ENCODE measurements at regions not wholly inside any gene's neighbourhood (a gene's known extent, or its start where the extent isn't known, plus 50 kb on each side); places are given as distances from the start of the nearest gene placed in this dataset.

GRCh38 chr1:203985676-203986075 is 87.2 kb upstream of the SOX13 start:
- Mint-ChIP-seq H3K4me1 (ENCODE audit: low read depth) (no peaks in the 10 kb centered on the region), H3K4me3 (no peak overlapping the region), H3K27ac (no peak overlapping the region), H3K9me3 (no peaks in the 10 kb centered on the region), H3K27me3 (ENCODE audit: insufficient read depth) (peaks cover 14% of the 10 kb centered on the region), H3K36me3 (ENCODE audit: low read depth) (no peaks in the 10 kb centered on the region)
- no peak for TF ChIP-seq CTCF (IDR thresholded peaks at IDR 0.05)
- DNase-seq, result no peak

- no peaks in the 10 kb centered on the region for H3K36me3 Mint-ChIP-seq (ENCODE audit: low read depth)
- H3K4me1 Mint-ChIP-seq (ENCODE audit: low read depth), result no peaks in the 10 kb centered on the region
- no peak for TF ChIP-seq CTCF (IDR thresholded peaks at IDR 0.05)
- H3K27me3 Mint-ChIP-seq (ENCODE audit: insufficient read depth), result peaks cover 16% of the 10 kb centered on the region
- no peak overlapping the region for H3K27ac Mint-ChIP-seq
- DNase-seq, result no peak
- no peaks in the 10 kb centered on the region for H3K9me3 Mint-ChIP-seq
- H3K4me3 Mint-ChIP-seq, result no peak overlapping the region
These were observed 85.9 kb upstream of the SOX13 start for GRCh38 chr1:203986887-203987461.

GRCh38 chr1:203990118-203990517 is 82.8 kb upstream of the SOX13 start:
- no peaks in the 10 kb centered on the region for H3K4me1 Mint-ChIP-seq (ENCODE audit: low read depth)
- no peaks in the 10 kb centered on the region for H3K36me3 Mint-ChIP-seq (ENCODE audit: low read depth)
- H3K27ac Mint-ChIP-seq, result no peak overlapping the region
- no peak for DNase-seq
- H3K27me3 Mint-ChIP-seq (ENCODE audit: insufficient read depth), result peaks cover 25% of the 10 kb centered on the region
- TF ChIP-seq CTCF (IDR thresholded peaks at IDR 0.05), result no peak
- no peaks in the 10 kb centered on the region for H3K9me3 Mint-ChIP-seq
- no peak overlapping the region for H3K4me3 Mint-ChIP-seq

- peaks cover 29% of the 10 kb centered on the region for H3K27me3 Mint-ChIP-seq (ENCODE audit: insufficient read depth)
- H3K27ac Mint-ChIP-seq, result no peak overlapping the region
- H3K36me3 Mint-ChIP-seq (ENCODE audit: low read depth), result no peaks in the 10 kb centered on the region
- no peaks in the 10 kb centered on the region for H3K9me3 Mint-ChIP-seq
- no peaks in the 10 kb centered on the region for H3K4me1 Mint-ChIP-seq (ENCODE audit: low read depth)
- TF ChIP-seq CTCF (IDR thresholded peaks at IDR 0.05), result no peak
- no peak for DNase-seq
- H3K4me3 Mint-ChIP-seq, result no peak overlapping the region
These were observed 80.5 kb upstream of the SOX13 start for GRCh38 chr1:203992440-203992839.

GRCh38 chr1:203993256-203993655 is 79.7 kb upstream of the SOX13 start:
- H3K4me1 Mint-ChIP-seq (ENCODE audit: low read depth), result no peaks in the 10 kb centered on the region
- H3K9me3 Mint-ChIP-seq, result no peaks in the 10 kb centered on the region

More at GRCh38 chr1:203993256-203993655, 79.7 kb upstream of the SOX13 start:
- no peak for TF ChIP-seq CTCF (IDR thresholded peaks at IDR 0.05)
- no peak overlapping the region for H3K4me3 Mint-ChIP-seq
- no peak for DNase-seq
- peaks cover 26% of the 10 kb centered on the region for H3K27me3 Mint-ChIP-seq (ENCODE audit: insufficient read depth)
- H3K27ac Mint-ChIP-seq, result no peak overlapping the region
- no peaks in the 10 kb centered on the region for H3K36me3 Mint-ChIP-seq (ENCODE audit: low read depth)
